Thyroid gland (tissue), 4 donors: ENCODE measurements at regions not wholly inside any gene's neighbourhood (a gene's known extent, or its start where the extent isn't known, plus 50 kb on each side); places are given as distances from the start of the nearest gene placed in this dataset.

Source experiments
- CTCF ChIP-seq, 6 experiments: fragments of 200-600 bp in 3 of 6; fragments of 450-650 bp in 3 of 6; sonication (generic) in 3 of 6; IDR thresholded peaks; one replicate each; pipeline ENCODE4 v1.5.1; 2016 to 2019; ENCODE audit warnings: antibody characterized with exemption in 6 of 6, mild to moderate bottlenecking in 2 of 6, inconsistent platforms in 1 of 6, moderate library complexity in 1 of 6
- POLR2A ChIP-seq, 2 donors: fragments of 450-650 bp; IDR thresholded peaks; one replicate each; pipeline ENCODE4 v1.6.1; 2017; ENCODE audit warnings: antibody characterized with exemption in 2 of 2, mild to moderate bottlenecking in 2 of 2, moderate library complexity in 1 of 2

DNA sequence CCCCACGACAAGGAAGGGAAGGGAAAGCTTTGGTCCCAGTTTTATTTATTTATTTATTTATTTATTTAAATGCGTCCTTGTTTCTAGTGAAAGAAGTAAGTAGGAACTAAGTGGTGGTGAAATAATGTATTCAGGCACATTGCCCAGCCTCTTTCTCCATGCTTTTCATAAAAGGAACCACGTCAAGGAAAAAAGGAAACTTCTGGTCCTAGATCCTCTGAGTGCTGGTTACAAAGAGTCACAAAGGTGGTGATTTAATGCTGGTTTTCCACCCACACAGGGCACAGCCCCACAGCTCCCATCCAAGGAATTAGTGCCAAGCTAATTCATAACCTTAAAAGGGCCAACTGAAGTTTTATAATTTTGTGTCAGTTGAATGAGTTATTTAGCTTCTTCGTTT lies 206.6 kb upstream of the GYPA start:
- no peak for TF ChIP-seq CTCF (IDR thresholded peaks at IDR 0.05)
- TF ChIP-seq POLR2A (IDR thresholded peaks at IDR 0.05), result no peak
